Stimulated activated CD4-positive, alpha-beta T cell treated with anti-CD3 and anti-CD28 coated beads, Interleukin-4, amount 100 ng/mL, for 1 hour (primary cell): ENCODE measurements at regions not wholly inside any gene's neighbourhood (a gene's known extent, or its start where the extent isn't known, plus 50 kb on each side); places are given as distances from the start of the nearest gene placed in this dataset.

Source experiments
- DNase-seq: peaks from one replicate; pipeline ENCODE4 v3.0.0-alpha.2; 2020

DNA sequence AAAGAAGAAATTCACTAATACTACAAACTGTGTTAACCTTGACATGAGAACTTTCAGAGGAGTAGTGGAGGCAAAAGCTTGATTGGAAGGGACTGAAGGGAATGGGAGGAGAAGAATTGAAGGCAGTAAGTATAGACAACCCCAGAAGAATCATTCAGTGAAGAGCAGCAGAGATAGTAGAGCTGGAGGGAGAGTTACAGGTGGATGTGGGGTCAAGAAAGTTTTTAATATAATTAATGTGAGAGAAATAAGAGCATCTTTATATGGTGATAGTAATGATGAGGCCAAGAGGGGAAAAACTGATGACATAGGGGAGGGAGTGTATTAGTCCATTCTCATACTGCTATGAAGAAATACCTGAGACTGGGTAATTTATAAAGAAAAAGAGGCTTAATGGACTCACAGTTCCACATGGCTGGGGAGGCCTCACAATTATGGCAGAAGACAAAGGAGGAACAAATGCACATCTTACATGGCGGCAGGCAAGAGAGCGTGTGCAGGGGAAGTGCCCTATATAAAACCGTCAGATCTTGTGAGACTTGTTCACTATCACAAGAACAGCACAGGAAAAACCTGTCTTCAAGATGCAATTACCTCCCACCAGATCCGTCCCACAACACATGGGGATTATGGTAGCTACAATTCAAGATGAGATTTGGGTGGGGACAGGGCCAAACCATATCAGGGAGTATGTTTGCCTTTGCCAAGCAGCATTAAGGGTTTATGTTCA is 88.3 kb upstream of the PIK3CG start:
- no peak for DNase-seq

DNA sequence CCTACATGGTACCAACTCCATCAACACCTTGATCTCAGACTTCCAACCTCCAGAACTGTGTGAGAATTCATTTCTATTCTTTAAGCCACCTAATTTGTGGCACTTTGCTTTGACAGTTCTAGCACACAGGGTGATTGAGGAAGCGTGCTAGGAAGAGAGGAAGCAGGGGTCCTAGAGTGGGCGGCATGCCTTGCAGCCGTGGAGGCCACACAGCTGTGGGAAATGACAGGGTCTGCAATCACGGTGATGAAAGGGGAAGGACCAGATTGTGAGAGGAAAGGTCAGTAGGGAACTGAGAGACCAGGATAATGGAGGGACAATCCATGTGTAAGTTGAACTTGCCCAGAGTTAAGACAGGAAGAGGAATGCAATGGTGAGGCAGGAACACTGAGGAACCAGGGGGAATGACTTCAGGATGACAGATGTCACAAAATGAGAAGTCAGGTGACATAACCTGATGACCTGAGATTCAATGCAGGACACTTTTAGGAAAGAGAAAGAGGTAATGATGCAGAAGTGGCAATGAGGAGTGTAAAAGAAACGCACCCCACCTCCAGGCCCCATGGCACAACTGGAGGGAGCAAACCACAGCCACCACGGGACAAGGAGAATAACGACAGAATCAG is 87.3 kb upstream of the PIK3CG start:
- no peak for DNase-seq

DNA sequence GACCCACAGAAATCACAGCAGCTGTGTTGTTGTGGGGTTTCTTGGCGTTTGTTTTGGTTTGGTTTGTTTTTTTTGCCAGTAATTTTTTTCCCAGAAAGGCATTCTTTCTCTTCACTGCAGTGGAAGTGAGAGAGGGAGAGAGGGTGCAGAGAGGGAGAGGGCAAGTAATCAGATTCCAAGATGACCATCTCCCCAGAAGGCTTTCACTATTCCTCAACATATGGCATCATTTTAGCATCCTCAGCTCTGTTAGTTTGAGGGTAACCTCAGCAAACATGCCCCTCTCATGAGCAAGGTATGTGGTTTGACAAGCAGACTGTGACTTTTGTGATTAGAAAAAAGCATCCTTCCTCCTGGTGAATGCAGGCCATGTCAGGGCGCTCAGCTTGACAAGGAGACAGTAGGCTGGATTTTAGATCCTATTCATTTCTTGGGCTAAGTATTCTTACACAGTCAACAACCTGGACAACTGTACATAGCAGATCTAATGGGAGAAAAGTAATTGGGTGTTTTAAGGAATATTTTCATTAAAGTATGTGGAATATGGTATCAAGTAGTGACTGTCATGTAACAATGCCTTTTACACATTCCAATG is 86.3 kb upstream of the PIK3CG start:
- DNase-seq = no peak

DNA sequence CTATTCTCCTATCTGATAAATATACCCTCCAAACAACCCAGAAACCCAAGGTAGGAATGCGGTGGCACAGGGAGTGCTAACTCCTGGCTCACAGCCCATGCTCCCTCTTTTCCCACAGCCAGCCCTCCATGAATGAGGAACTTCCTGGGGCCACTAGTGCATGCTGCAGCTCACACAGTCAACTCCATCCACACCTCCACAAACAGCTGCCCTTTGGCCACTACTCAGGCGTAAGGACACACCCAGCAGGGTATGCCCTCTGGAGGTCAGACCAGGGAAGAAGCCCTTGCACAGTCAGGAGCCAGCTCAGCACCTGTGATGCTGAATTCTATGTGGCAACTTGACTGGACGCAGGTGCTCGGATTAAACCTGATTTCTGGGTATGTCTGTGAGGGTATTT is 85.2 kb upstream of the PIK3CG start:
- DNase-seq = no peak

DNA sequence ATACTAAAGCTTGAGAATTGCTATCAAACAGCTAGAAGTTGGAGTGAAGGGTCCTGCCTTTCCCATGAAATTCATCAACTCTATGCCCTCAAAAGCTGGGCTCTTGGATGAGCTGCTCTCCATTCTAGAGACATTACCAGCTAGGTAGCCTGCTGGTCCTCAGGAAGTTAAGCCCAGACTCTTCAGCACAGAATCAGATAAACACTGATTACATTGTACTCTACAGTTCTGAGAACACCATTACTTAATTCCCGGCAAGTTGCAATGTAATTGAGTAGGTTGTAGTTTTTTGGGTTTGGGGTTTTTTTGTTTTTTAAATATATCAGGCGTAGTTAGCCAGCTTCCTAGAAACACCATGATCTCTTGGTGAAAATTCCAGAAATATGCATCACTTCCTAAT is 84.1 kb upstream of the PIK3CG start:
- DNase-seq = no peak

DNA sequence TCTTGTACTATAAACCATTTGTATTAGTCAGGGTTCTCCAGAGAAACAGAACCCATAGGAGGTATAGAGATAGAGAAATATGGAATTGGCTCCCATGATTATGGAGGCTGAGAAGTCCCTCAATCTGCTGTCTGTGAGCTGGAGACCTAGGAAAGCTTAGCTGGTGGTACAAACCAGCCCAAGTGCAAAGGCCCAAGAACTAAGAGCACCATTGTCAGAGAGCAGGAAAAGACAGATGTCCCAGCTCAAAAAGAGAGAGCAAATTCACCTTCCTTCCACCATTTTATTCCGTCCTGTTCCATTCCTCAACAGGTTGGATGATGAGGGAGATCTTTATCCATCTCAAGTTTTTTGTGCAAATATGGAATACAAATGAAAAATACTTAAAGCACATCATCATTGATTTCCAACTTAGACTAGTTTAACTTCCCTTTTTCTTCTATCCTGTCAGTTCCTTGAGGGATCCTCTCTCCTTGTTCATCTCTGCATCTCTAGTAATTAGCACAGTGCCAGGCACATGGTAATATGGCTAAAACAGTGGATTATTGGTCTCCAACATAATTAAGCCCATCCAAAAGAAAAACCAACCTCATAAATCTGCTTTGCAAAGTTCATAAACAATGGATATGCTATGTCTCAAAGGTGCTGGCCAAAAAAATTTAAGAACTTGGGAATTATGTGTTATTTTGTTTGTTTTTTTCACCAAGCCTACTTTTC is 83.1 kb upstream of the PIK3CG start:
- no peak for DNase-seq

DNA sequence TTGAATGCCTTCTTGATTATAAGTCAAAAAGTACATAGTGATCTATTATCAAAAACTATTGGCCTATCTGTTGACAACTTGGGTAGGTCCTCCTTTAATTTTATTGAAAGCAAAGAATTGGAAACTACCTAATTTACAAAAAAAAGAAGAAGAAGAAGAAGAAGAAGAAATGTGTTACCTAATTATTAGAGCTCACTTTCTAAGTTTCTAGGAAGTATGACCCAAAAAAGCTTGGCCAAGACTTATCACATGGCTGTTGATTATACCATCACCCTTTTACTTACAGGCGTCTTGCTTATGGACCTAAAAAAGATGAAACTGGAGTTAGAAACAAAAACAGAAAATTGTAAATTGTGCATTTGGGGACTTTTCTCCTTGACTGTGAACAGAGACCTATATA is 81.8 kb upstream of the PIK3CG start:
- DNase-seq = no peak

DNA sequence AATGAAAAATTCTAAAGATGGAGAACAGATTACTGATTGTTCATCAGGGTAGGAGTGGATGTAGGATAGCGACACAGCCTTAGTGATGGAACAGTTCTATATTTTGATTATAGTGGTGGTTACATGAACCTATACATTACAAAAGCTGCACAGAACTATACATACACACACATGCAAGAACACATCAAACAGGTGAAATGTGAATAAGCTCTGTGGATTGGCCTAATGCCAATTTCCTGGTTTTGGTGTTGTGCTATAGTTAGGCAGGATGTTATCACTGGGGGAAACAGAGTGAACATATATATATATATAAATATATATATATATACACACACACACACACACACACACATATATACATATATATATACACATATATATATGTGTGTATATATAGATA is 76.4 kb upstream of the PIK3CG start:
- DNase-seq = no peak

DNA sequence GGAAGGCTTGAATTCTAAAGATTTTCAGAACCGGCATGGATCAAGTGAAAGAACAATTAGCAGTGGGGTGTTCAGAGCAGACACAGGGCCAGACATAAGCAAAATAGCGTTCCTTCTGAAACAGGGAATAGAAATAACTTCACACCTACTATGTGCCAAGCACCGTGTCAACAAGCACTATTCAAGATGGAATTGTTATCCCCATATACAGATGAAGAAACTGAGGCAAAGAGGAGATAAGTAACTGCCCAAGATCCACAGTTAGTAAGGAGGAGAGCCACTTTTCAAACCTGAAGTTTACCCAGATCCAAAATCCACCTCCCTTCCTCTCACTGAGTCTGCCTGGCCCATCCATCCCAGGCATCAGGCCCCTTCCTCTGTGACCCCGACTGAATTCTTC is 73.6 kb upstream of the PIK3CG start:
- no peak for DNase-seq

DNA sequence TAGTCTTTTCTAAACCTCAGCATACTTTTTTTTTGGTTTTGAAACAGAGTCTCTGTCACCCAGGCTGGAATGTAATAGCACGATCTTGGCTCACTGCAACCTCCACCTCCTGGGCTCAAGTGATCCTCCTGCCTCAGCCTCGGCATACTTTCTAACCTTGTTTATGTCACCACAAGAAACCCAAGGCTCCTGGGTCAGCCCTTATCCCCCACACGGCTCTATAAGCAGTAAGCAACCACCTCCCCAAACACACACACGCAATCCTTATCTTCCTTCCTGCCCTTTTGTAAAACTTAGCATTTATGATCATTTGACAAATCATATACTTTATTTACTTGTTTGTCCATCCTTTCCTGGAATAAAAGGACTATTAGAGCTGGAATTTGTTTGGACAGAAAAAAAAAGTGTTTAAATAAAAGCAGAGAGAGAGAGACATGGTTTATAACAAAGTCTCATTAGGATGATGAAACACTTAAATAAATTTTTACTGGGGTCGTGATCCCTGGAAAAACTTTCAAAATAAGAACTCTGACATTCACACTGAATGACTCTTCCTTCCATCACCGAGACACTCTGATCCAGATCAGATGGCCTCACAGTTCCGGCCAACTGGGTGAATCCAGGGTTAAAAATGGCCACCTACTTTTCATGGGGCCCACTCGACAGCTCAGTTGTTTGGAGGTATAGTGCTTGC is 72.7 kb upstream of the PIK3CG start:
- DNase-seq = no peak

DNA sequence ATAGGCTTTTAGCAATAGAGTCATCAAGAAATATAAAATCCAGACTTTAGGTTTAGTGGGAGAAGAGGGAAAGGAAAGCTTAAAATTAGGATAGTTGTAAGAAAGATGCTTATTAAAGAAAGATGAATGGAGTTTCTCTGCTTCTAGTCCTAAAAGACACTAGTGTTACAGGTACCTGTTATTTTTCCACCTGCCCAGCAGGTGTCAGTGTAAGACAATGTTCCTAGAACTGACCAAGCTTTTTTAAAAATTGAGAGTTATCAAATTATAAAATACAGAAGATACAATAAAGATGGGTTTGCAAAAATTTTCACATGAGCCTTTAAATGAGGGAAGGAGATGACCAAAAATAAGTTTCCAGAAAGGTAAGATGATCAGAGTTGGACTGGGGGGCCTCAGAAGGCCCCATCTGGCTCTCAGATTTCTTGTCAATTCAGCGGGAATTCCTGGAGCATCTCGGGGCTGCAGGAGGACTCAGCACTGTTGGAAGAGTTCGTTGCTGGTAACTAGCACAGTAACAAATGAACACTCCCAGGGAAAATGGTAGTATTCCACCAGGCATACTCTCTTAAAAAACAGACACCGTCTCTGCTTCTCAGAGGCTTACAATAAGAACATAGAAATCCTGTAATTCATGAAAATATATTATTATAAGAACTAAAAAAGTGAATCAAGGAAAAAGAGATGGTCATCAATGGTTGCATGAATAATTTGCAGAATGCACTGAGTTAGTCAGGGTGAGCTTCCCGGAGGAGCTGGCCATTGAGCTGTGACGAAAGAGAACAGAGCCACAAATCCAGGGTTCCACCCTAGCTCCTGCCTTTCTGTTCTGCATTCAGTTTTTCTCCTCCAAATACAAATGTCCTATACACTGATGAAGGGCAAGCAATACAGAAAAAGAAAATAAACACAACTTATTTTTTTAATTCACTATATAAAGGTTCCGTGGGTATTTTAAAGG is 71.8 kb upstream of the PIK3CG start:
- no peak for DNase-seq

DNA sequence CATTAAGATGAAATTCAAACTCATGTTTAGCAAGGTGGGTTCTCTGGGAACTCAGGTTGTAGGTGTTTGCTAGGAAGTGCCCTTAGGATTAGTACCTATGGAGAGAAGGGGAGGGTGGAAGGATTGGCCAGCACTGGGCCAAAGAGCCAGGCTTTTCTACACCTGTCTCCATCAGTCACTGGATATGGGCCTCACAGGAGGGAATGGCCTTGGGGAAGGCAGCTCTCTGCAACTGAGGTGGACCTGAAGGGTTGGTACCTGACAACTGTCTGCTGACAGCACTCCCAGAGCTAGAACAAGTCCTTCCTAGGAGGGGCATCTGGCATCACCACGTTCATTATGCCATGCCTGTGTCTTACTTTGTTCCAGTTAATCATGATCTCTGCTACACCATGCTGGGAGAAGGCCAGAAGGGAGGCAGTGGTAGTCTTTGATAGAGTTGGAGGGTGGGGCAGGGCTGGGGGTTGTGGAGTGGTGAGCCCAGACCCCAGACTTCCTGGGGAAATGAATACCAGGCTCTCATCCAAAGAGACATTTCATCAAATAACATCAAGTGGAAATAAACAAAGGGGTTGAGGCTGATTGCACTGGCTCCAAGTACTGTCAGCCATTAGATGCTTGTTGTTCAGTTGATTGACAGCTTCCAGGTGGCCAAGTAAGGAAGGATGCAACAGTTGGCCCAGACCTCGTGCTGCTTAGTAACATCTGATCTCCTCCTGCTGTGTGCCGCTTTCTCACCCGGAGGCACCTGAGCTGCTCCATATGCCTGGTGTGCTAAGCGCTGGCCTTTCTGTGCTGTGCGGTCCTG is 70.6 kb upstream of the PIK3CG start:
- no peak for DNase-seq

DNA sequence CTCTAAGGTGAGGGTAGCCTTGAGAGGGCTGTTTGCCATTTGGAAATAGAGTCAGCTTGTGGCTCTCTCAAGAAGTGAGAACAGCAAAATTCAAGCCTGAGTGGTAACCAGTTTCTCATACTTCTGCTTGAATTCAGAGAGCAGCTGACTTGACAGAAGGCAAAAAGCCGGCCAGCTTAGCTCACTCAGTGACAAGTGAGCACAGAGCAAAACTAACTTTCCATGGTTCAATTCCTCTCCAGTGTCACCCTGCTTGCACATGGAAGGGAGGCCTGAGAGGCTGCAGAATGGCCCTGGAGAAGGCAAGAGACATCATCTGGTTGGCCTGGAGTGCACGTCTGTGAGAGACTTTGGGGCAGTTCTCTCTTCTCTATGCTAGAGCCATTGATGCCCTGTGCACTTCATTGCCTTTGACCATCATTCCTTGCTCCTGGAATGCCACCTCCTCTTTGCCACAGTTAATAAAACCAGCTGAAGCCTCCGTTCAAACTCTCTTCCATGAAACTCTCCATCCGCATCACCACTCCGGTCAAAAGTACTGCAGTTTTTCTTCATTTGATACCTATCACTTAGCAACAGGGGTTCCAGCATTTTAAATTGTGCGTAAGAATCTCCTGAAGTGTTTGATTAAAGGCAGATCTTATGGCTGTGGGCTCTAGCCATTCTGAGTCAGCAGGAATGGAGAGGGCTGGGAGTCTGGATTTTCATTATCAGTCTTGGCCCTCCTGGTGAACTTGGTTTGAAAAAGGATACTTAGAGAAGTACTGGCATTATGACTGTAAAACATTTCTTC is 69.8 kb upstream of the PIK3CG start:
- DNase-seq = no peak

DNA sequence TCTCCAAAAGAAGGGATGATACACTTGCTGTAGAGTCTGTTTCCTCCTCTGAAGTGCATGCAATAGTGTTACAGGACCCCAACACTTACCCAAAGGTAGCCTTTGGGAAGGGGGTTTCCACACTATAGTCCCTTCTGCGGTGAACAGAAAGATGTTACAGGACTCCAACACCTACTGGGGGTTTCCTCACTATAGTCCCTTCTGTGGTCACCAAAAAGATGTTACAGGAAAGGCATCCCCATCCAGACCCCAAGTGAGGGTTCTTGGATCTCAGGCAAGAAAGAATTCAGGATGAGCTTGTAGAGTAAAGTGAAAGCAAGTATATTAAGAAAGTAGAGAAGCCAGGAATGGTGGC is 69.2 kb upstream of the PIK3CG start:
- no peak for DNase-seq

DNA sequence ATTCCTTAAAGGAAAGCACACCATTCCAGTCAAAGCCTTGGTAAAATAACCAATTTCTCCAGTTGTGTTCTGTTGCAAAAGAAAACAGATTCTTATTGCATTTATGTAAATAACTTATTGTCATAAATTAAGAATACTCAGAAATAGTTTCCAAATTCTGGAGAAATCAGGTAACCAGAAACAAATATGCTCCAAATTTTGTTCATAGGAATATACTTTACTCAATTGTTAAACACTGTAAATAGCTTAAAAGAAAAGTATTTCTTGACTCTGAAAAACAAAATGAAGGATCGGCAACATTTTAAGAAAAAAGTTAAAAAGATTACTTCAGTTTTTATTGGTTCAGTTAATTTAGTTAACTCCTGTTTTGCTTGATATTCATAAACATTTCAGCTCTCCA is 67.1 kb upstream of the PIK3CG start:
- no peak for DNase-seq

DNA sequence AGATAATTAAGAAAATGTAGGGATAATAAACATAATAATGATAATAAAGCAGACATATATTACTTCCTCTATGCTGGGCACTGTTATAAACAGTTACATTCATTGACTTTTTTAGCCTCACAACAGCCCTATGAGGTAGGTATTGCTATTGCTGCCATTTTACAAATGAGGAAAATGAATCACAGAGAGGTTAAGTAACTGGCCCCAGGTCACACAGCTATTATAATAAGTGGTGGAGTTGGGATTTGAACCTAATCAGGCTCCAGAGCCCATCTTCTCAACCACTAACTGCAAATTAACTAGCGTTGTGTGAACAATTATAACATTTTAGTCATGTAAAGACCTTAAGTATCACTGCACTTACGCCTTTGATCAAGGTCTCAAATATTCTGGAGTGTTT is 62.5 kb upstream of the PIK3CG start:
- DNase-seq = no peak

DNA sequence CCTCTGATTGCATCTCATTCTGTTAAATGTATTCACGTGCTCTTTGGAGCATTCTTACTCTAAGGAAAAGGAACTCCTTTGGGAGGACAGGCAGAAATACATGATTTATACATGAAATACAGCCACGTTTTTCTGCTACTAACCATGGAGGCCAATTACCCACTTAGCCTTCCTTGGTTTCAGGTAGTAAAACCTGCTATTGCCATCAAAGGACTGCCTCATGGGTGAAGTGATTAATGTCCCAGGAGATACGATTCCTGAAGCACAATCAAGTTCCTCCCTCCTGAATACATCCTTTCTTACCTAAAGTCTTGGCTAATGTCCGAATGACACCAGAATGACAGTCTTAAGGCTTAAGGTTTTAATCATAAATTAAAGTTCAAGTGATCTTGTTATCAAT is 58.5 kb upstream of the PIK3CG start:
- DNase-seq = no peak

DNA sequence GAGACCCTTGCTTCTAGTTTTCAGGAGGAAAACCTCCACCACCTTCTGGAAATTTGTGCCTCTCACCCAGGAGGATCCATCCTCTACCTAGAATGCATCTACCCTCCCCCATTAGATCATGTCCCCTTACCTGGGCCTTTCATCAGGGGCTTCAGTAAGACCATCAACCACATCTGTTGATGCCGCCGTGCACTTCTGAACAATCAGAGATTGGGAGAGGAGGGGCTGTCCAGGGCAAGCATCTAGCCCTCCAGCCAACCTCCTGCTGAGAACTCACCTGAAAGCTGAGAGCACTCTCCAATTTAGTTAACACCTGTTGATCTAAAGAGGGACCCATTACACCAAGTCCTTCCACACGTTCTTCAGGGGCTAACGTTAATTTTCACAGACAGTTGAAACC is 57.6 kb upstream of the PIK3CG start:
- DNase-seq = no peak

DNA sequence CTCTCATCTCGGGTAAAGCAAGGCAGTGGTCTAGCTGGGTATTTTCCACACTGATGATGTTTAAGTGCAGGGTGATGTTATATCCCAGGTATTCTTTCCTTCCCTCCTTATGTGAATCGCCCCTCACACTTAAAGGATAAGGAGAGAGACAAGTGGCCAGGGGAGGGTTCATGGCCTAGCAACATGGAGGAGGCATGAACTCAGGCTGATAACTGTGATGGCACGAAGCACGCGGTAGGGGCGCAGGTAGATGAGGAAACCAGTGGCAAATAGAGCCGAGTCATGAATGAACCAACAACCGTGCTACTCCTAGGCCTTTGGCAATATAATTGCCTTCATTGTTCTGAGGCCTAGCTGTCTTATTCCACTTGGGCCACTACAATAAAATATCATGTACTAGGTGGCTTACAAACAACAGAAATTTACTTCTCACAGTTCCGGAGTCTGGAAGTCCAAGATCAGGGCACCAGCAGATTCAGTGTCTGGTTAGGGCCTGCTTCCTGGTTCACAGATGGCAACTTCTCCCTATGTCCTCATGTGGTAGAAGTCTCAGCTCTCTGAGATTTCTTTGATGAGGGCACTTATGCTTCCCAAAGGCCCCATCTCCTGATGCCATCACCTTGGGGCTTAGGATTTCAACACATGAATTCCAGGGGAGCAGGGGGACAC is 56.0 kb upstream of the PIK3CG start:
- DNase-seq = no peak

DNA sequence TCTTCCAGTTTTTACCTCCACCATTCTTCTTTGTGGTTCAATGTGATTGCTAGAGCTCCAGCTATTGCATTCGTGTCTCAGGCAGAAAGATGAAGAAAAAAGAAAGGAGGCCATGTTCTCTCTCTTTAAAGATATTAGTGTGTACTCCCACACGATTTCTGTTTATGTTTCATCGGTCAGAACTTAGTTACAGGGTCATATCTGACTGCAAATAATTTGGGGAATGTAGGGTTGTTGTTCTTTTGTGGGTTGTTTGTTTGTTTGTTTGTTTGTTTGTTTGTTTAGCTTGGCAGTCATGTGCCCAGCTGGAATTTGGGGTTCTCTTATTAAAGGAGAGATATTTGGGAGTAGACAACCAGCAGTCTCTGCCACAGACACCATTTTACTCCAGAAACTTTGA is 53.6 kb upstream of the PIK3CG start:
- no peak for DNase-seq
